Thoracic aorta (tissue), 2 donors: ENCODE measurements at regions not wholly inside any gene's neighbourhood (a gene's known extent, or its start where the extent isn't known, plus 50 kb on each side); places are given as distances from the start of the nearest gene placed in this dataset.

Source experiments
- ATAC-seq: fragments of 150-250 bp; one replicate; pipeline ENCODE4 v1.8.0; 2017; ENCODE audit warnings: low read depth; ENCODE audit not compliant: insufficient number of reproducible peaks, low FRiP score
- DNase-seq: peaks from one replicate; pipeline ENCODE4 v3.0.0-alpha.2; 2020; ENCODE audit warnings: low spot score
- H3K27ac ChIP-seq, 2 donors: fragments of 200-600 bp; sonication (generic); 1 replicate in 1 of 2; 2 replicates in 1 of 2; pipeline ENCODE4 v1.5.1; 2016; ENCODE audit warnings: mild to moderate bottlenecking in 2 of 2, moderate library complexity in 2 of 2
- H3K27me3 ChIP-seq: fragments of 200-600 bp; sonication (generic); replicated peaks from 2 replicates; pipeline ENCODE4 v1.6.0; 2016; ENCODE audit warnings: mild to moderate bottlenecking; ENCODE audit not compliant: insufficient read depth
- H3K36me3 ChIP-seq: fragments of 200-600 bp; sonication (generic); one replicate; pipeline ENCODE4 v1.5.1; 2016
- H3K4me1 ChIP-seq, 2 donors: fragments of 200-600 bp; sonication (generic); 1 replicate in 1 of 2; 2 replicates in 1 of 2; pipeline versions ENCODE4 v1.5.1 to v1.6.0; 2016; ENCODE audit warnings: low read depth in 2 of 2, mild to moderate bottlenecking in 1 of 2; ENCODE audit not compliant: control insufficient read depth in 1 of 2
- H3K4me3 ChIP-seq: fragments of 200-600 bp; sonication (generic); 2 replicates; pipeline ENCODE4 v1.5.1; 2016; ENCODE audit warnings: mild to moderate bottlenecking
- H3K9me3 ChIP-seq: fragments of 200-600 bp; sonication (generic); 2 replicates; pipeline ENCODE4 v1.5.1; 2016
- TF ChIP-seq, protein P1 (sequence below): fragments of 200-600 bp; sonication (generic); IDR thresholded peaks from one replicate; pipeline ENCODE4 v1.5.1; 2019; ENCODE audit warnings: antibody characterized with exemption

DNA sequence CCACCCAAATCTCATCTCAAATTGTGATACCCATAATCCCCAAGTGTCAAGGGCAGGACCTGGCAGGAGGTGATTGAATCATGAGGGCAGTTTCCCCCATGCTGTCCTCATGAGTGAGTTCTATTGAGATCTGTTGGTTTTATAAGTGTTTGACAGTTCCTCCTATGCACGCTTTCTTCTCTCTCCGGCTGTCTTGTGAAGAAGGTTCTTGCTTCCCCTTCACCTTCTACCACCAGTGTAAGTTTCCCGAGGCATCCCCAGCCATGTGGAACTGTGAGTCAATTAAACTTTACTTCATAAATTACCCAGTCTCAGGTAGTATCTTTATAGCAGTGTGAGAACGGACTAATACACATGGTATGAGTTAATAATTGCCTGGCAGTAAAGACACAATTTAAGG is 581.7 kb upstream of the AMOT start:
- Histone ChIP-seq H3K36me3 (no peaks in the 10 kb centered on the region), H3K4me3 (no peak overlapping the region), H3K9me3 (no peaks in the 10 kb centered on the region), H3K27me3 (no peaks in the 10 kb centered on the region), H3K4me1 (no peaks in the 10 kb centered on the region), H3K27ac (no peak overlapping the region)
- no peak for DNase-seq
- no peak for ATAC-seq
- TF ChIP-seq, protein P1, sequence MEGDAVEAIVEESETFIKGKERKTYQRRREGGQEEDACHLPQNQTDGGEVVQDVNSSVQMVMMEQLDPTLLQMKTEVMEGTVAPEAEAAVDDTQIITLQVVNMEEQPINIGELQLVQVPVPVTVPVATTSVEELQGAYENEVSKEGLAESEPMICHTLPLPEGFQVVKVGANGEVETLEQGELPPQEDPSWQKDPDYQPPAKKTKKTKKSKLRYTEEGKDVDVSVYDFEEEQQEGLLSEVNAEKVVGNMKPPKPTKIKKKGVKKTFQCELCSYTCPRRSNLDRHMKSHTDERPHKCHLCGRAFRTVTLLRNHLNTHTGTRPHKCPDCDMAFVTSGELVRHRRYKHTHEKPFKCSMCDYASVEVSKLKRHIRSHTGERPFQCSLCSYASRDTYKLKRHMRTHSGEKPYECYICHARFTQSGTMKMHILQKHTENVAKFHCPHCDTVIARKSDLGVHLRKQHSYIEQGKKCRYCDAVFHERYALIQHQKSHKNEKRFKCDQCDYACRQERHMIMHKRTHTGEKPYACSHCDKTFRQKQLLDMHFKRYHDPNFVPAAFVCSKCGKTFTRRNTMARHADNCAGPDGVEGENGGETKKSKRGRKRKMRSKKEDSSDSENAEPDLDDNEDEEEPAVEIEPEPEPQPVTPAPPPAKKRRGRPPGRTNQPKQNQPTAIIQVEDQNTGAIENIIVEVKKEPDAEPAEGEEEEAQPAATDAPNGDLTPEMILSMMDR, result no peak

DNA sequence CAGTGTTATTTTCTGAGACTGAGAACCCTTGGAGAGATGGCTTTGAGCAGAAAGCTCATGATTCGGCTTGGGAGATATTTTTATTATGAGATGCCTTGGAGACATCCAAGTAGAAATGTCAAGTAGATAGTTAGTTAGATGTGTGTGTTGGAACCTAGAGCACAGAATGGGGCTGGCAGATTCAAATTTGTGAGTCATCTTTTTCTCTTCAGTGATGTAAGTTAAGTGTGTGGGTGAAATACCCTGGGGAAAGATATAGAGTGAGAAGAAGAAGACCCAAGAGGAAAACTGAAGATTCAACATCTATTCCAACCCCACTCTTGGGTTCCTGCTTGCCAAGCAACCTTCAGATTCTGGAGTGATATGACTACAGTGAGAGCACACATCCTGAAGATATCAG is 580.8 kb upstream of the AMOT start:
- no peak overlapping the region for H3K4me3 ChIP-seq
- H3K27me3 ChIP-seq, result no peaks in the 10 kb centered on the region
- TF ChIP-seq, protein P1, result no peak
- no peak for ATAC-seq
- H3K9me3 ChIP-seq, result no peaks in the 10 kb centered on the region
- H3K4me1 ChIP-seq, result no peaks in the 10 kb centered on the region
- H3K36me3 ChIP-seq, result no peaks in the 10 kb centered on the region
- DNase-seq, result no peak
- no peak overlapping the region for H3K27ac ChIP-seq

DNA sequence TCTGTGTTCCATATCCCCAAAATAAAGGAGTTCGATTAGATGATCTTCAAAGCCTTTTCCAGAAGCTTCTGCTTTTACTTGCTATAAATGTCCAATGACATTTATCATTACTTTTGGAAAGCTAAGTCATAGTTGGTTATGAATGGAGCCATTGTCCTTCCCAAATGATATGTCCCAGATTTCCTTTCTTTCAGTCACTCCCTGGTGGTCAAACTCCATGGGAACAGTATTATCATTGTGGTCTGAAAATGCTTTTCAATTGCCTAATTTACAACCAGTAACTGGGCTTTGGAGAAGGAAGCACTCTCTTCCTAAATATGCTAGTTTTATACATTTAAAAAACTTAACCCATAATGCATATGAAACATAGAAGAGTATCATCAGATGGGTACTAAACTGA is 571.5 kb upstream of the AMOT start:
- no peak for ATAC-seq
- no peak overlapping the region for H3K27ac ChIP-seq

DNA sequence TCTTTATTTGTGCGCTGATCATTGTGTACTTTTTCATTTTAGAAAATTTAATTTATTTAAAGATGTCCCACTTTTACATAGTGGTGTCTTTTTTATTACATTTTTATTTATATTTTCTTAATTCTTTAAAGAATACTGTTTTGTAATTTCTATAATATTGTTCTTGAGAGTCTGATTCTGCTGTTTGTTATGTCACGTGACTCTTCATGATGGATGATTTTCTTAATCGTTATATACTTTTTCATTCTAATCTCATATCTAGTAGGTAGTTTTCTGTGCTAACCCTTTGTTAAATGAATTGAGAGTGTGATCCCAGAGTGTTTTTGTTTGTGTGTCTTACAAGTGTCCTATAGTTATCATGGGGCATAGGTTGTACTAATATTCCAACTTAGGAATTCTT is 568.2 kb upstream of the AMOT start:
- Histone ChIP-seq H3K9me3 (no peaks in the 10 kb centered on the region), H3K27me3 (no peaks in the 10 kb centered on the region), H3K4me3 (no peak overlapping the region), H3K4me1 (no peaks in the 10 kb centered on the region), H3K27ac (no peak overlapping the region), H3K36me3 (no peaks in the 10 kb centered on the region)
- DNase-seq (no peak), ATAC-seq (no peak)
- TF ChIP-seq, protein P1, result no peak

More for the DNA sequence above, 571.5 kb upstream of the AMOT start:
- Histone ChIP-seq H3K36me3 (no peaks in the 10 kb centered on the region), H3K27me3 (no peaks in the 10 kb centered on the region), H3K4me3 (no peak overlapping the region), H3K9me3 (no peaks in the 10 kb centered on the region), H3K4me1 (no peaks in the 10 kb centered on the region)
- DNase-seq, result no peak
- TF ChIP-seq, protein P1, result no peak

DNA sequence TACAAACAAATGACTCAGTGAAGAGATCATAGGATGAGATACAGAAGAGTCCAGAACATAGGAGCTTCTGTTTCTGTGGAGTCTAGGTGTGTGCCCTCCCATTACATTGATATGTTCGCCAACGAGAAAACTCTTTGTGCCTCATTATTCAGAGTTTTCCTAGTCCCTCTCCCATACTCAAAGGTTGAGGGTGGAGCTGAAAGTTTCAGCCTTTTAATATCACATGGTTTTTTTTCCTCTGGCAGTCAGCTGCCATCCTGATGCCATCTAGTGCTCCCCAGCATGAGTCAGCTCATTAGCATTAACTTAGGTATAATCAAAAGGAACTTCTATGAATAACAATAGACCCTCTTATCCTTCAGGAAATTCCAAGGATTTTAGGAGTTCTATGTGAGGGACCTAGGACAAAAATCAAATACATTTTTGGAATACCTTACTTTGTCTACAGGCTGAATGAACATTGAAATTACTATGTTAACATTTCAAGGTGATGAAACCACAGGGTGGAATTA is 559.6 kb upstream of the AMOT start:
- no peak overlapping the region for H3K4me3 ChIP-seq
- H3K27me3 ChIP-seq, result no peaks in the 10 kb centered on the region
- H3K9me3 ChIP-seq, result no peaks in the 10 kb centered on the region
- DNase-seq (no peak), ATAC-seq (no peak)
- H3K36me3 ChIP-seq, result no peaks in the 10 kb centered on the region
- no peaks in the 10 kb centered on the region for H3K4me1 ChIP-seq
- TF ChIP-seq, protein P1, result no peak
- no peak overlapping the region for H3K27ac ChIP-seq
